IMR-90 (cell line): ENCODE measurements at regions not wholly inside any gene's neighbourhood (a gene's known extent, or its start where the extent isn't known, plus 50 kb on each side); places are given as distances from the start of the nearest gene placed in this dataset.
A peak's percentile ranks its signal among the peaks of the same experiment; 100 is the strongest.

ENCODE experiments used
- ATAC-seq: fragments of 200-7000 bp; cut with Tn5 transposase; 2 replicates; pipeline ENCODE4 v1.9.1; 2020; ENCODE audit warnings: low read depth, mild to moderate bottlenecking, moderate library complexity
- BruUV-seq: library from RNA; stranded (reverse); fragments of 400-500 nt; replicated peaks from 2 replicates; lab custom pipeline; 2021; lab: Mats Ljungman, UMichigan
- CTCF ChIA-PET: fragments of 300-600 bp; formaldehyde crosslinking; extraction: SDS; loops from one replicate; lab custom pipeline; 2021; ENCODE audit warnings: antibody characterized with exemption; lab: Yijun Ruan, JAX
- POLR2A ChIA-PET: fragments of 300-600 bp; sonication (Branson Sonifier 250); formaldehyde crosslinking; loops from one replicate; lab custom pipeline; 2022; ENCODE audit warnings: antibody characterized with exemption; ENCODE audit not compliant: unreplicated experiment; lab: Charles Lee
- DNase-seq: peaks from one replicate; pipeline ENCODE4 v3.0.0; 2013
- H2AFZ ChIP-seq: replicated peaks from 2 replicates; pipeline ENCODE3; 2013; ENCODE audit warnings: low read length, mild to moderate bottlenecking; ENCODE audit not compliant: poor library complexity
- H2AK5ac ChIP-seq: 2 replicates; pipeline ENCODE4 v1.6.1; 2013; ENCODE audit warnings: low read depth, low read length, inconsistent platforms
- H2AK9ac ChIP-seq: replicated peaks from 2 replicates; pipeline ENCODE3; 2013; ENCODE audit warnings: mild to moderate bottlenecking, low read depth, low read length, moderate library complexity; ENCODE audit not compliant: poor library complexity
- H2BK120ac ChIP-seq: 2 replicates; pipeline ENCODE4 v1.6.1; 2013; ENCODE audit warnings: low read depth, low read length, inconsistent platforms
- H2BK15ac ChIP-seq: 3 replicates; pipeline ENCODE4 v1.6.1; 2013; ENCODE audit warnings: low read depth, low read length, inconsistent platforms
- H2BK20ac ChIP-seq: 2 replicates; pipeline ENCODE4 v1.6.1; 2013; ENCODE audit warnings: low read depth, mild to moderate bottlenecking, inconsistent platforms, low read length, moderate library complexity
- H2BK5ac ChIP-seq: 2 replicates; pipeline ENCODE4 v1.6.1; 2013; ENCODE audit warnings: mild to moderate bottlenecking, low read depth, low read length, inconsistent platforms; ENCODE audit not compliant: poor library complexity, severe bottlenecking
- H3K14ac ChIP-seq: replicated peaks from 2 replicates; pipeline ENCODE4 v1.6.1; 2013; ENCODE audit warnings: low read depth, low read length, inconsistent platforms
- H3K18ac ChIP-seq: 2 replicates; pipeline ENCODE4 v1.6.1; 2013; ENCODE audit warnings: low read depth, low read length, control low read depth
- H3K23ac ChIP-seq: 2 replicates; pipeline ENCODE4 v1.6.1; 2013; ENCODE audit warnings: low read depth, low read length, inconsistent platforms
- H3K27ac ChIP-seq: 2 replicates; pipeline ENCODE4 v1.5.1; 2013; ENCODE audit warnings: mild to moderate bottlenecking, control low read depth, low read length; ENCODE audit not compliant: insufficient read depth
- H3K27me3 ChIP-seq: 2 replicates; pipeline ENCODE4 v1.6.1; 2013; ENCODE audit warnings: low read length; ENCODE audit not compliant: control insufficient read depth, insufficient read depth
- H3K36me3 ChIP-seq: 2 replicates; pipeline ENCODE4 v1.6.1; 2013; ENCODE audit warnings: low read length, mixed read lengths; ENCODE audit not compliant: control insufficient read depth, insufficient read depth
- H3K4ac ChIP-seq: 2 replicates; pipeline ENCODE4 v1.6.1; 2013; ENCODE audit warnings: low read depth, low read length, inconsistent platforms
- H3K4me1 ChIP-seq: 2 replicates; pipeline ENCODE4 v1.6.1; 2013; ENCODE audit warnings: low read length, mixed read lengths; ENCODE audit not compliant: control insufficient read depth, insufficient read depth
- H3K4me2 ChIP-seq: 2 replicates; pipeline ENCODE4 v1.6.1; 2013; ENCODE audit warnings: low read depth, mild to moderate bottlenecking, control low read depth, low read length, moderate library complexity
- H3K4me3 ChIP-seq: 2 replicates; pipeline ENCODE4 v1.5.1; 2013; ENCODE audit warnings: low read depth, mild to moderate bottlenecking, control low read depth, low read length, moderate library complexity; ENCODE audit not compliant: insufficient read depth
- H3K56ac ChIP-seq: 2 replicates; pipeline ENCODE4 v1.6.1; 2013; ENCODE audit warnings: low read length, inconsistent platforms; ENCODE audit not compliant: insufficient read depth; ENCODE audit errors: extremely low read depth
- H3K79me1 ChIP-seq, 2 experiments: 2 replicates each; pipeline ENCODE4 v1.6.1; 2013; ENCODE audit warnings: low read length in 2 of 2, inconsistent platforms in 1 of 2, low read depth in 1 of 2
- H3K9ac ChIP-seq: 2 replicates; pipeline ENCODE4 v1.6.1; 2013; ENCODE audit warnings: low read depth, low read length, control low read depth
- H3K9me1 ChIP-seq: 2 replicates; pipeline ENCODE4 v1.6.1; 2013; ENCODE audit warnings: low read length, inconsistent platforms; ENCODE audit not compliant: insufficient read depth
- H3K9me3 ChIP-seq: 2 replicates; pipeline ENCODE4 v1.6.1; 2013; ENCODE audit warnings: low read length; ENCODE audit not compliant: control insufficient read depth, insufficient read depth
- H4K20me1 ChIP-seq: 2 replicates; pipeline ENCODE4 v1.6.1; 2013; ENCODE audit warnings: low read length, inconsistent platforms; ENCODE audit not compliant: insufficient read depth
- H4K5ac ChIP-seq: 2 replicates; pipeline ENCODE4 v1.6.1; 2013; ENCODE audit warnings: mild to moderate bottlenecking, low read depth, low read length, control low read depth
- H4K8ac ChIP-seq, 2 experiments: 2 replicates each; pipeline ENCODE4 v1.6.1; 2013; ENCODE audit warnings: low read depth in 2 of 2, low read length in 2 of 2, control low read depth in 1 of 2, inconsistent platforms in 1 of 2
- H4K91ac ChIP-seq: 2 replicates; pipeline ENCODE4 v1.6.1; 2013; ENCODE audit warnings: low read depth, low read length, inconsistent platforms; ENCODE audit not compliant: insufficient read depth
- BHLHE40 ChIP-seq: fragments of 150-350 bp; IDR thresholded peaks from 2 replicates; pipeline ENCODE4 v1.6.1; 2016; ENCODE audit warnings: mild to moderate bottlenecking, low read depth, low read length
- CEBPB ChIP-seq: IDR thresholded peaks from 2 replicates; pipeline ENCODE4 v1.6.1; 2012; ENCODE audit warnings: low read depth, low read length, improper control_type of control experiment
- CHD1 ChIP-seq: IDR thresholded peaks from 2 replicates; pipeline ENCODE4 v1.6.1; 2012; ENCODE audit warnings: low read depth, low read length, improper control_type of control experiment
- FOS ChIP-seq: fragments of 150-350 bp; IDR thresholded peaks from 2 replicates; pipeline ENCODE4 v1.6.1; 2016; ENCODE audit warnings: low read depth, low read length
- MAFK ChIP-seq: IDR thresholded peaks from 2 replicates; pipeline ENCODE4 v1.6.1; 2012; ENCODE audit warnings: low read depth, low read length, improper control_type of control experiment
- MAZ ChIP-seq: IDR thresholded peaks from 2 replicates; pipeline ENCODE4 v1.6.1; 2012; ENCODE audit warnings: low read depth, mild to moderate bottlenecking, low read length, improper control_type of control experiment, moderate library complexity, borderline replicate concordance
- MXI1 ChIP-seq: IDR thresholded peaks from 2 replicates; pipeline ENCODE4 v1.6.1; 2012; ENCODE audit warnings: low read depth, mild to moderate bottlenecking, low read length, moderate library complexity, borderline replicate concordance
- NFE2L2 ChIP-seq: fragments of 150-350 bp; IDR thresholded peaks from 2 replicates; pipeline ENCODE4 v1.6.1; 2016; ENCODE audit warnings: low read depth, mild to moderate bottlenecking, low read length
- POLR2A ChIP-seq: IDR thresholded peaks from 2 replicates; pipeline ENCODE4 v1.6.1; 2012; ENCODE audit warnings: mild to moderate bottlenecking, low read depth, low read length
- RAD21 ChIP-seq: IDR thresholded peaks from 2 replicates; pipeline ENCODE4 v1.6.1; 2012; ENCODE audit warnings: low read length, improper control_type of control experiment
- RCOR1 ChIP-seq: IDR thresholded peaks from 2 replicates; pipeline ENCODE4 v1.6.1; 2012; ENCODE audit warnings: mild to moderate bottlenecking, low read length, improper control_type of control experiment; ENCODE audit not compliant: insufficient replicate concordance
- RFX5 ChIP-seq: IDR thresholded peaks from 2 replicates; pipeline ENCODE4 v1.8.0; 2012; ENCODE audit warnings: low read depth, mild to moderate bottlenecking, low read length, moderate library complexity
- SMC3 ChIP-seq: fragments of 150-350 bp; IDR thresholded peaks from 2 replicates; pipeline ENCODE4 v1.6.1; 2016; ENCODE audit warnings: low read depth, mild to moderate bottlenecking, antibody characterized with exemption, low read length, moderate library complexity
- WGBS, 2 experiments: methylation state at CpG; one replicate each; pipeline versions ENCODE4 v1.1.5 to v1.1.7; 2013; ENCODE audit warnings: missing lambda C conversion rate in 2 of 2; ENCODE audit not compliant: insufficient read length in 1 of 2; ENCODE audit errors: extremely low coverage in 2 of 2; 5-methylcytosine and 5-hydroxymethylcytosine counted together
- dilution Hi-C: fragments of 300-500 bp; cut with HindIII; formaldehyde crosslinking; loops from one replicate; pipeline ENCODE4 v1.14.3; 2018; ENCODE audit warnings: low sequenced_read_pairs; ENCODE audit not compliant: unreplicated experiment
- in situ Hi-C: fragments of 300-500 bp; cut with MboI; formaldehyde crosslinking; loops from 3 replicates; pipeline ENCODE4 v1.14.3; 2019; ENCODE audit warnings: low sequenced_read_pairs, inconsistent platforms, mixed read lengths
- intact Hi-C: fragments of 100-400 bp; cut with micrococcal nuclease; formaldehyde crosslinking; loops from 2 replicates; pipeline ENCODE4 v1.10.0; 2022
- TF ChIP-seq, protein P1 (sequence below): fragments of 150-350 bp; IDR thresholded peaks from 2 replicates; pipeline ENCODE4 v1.6.1; 2017; ENCODE audit warnings: mild to moderate bottlenecking, antibody characterized with exemption, low read length, low read depth
- TF ChIP-seq, protein P2 (sequence below): conservative IDR thresholded peaks from 2 replicates; pipeline ENCODE4 v1.5.1; 2012; ENCODE audit warnings: mild to moderate bottlenecking, low read depth, low read length, improper control_type of control experiment
- TF ChIP-seq, protein P3 (sequence below): fragments of 150-350 bp; IDR thresholded peaks from 2 replicates; pipeline ENCODE4 v1.6.1; 2016; ENCODE audit warnings: low read depth, mild to moderate bottlenecking, low read length, moderate library complexity, borderline replicate concordance

DNA sequence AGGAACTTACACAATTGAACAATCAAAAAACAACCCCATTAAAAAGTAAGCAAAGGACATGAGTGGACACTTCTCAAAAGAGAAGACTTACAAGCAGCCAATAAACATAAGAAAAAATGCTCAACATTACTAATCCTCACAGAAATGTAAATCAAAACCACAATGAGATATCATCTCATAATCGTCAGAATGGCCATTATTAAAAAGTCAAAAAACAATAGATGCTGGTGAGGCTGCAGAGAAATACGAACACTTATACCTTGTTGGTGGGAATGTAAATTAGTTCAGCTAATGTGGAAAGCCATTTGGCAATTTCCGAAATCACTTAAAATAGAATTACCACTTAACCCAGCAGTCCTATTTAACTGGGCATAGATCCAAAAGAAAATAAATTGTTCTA lies 301.9 kb upstream of the KCNJ16 start:
- Histone ChIP-seq H2BK15ac (no peak overlapping the region), H3K36me3 (no peaks in the 10 kb centered on the region), H2BK20ac (no peak overlapping the region), H2AFZ (no peak overlapping the region), H2BK5ac (no peak overlapping the region), H3K27ac (no peak overlapping the region), H4K5ac (no peak overlapping the region), H4K20me1 (no peaks in the 10 kb centered on the region), H3K23ac (no peak overlapping the region), H4K91ac (no peak overlapping the region), H3K4ac (no peak overlapping the region), H4K8ac (no peak overlapping the region), H2AK5ac (no peak overlapping the region), H3K27me3 (no peaks in the 10 kb centered on the region), H3K9ac (no peak overlapping the region), H3K18ac (no peak overlapping the region), H3K4me2 (no peak overlapping the region), H3K4me1 (no peaks in the 10 kb centered on the region), H3K9me1 (no peaks in the 10 kb centered on the region), H3K9me3 (no peaks in the 10 kb centered on the region), H3K79me1 (no peaks in the 10 kb centered on the region), H3K14ac (no peak overlapping the region), H3K4me3 (no peak overlapping the region), H2AK9ac (no peak overlapping the region), H3K56ac (no peak overlapping the region), H2BK120ac (no peak overlapping the region)
- CTCF ChIA-PET: no interaction called here
- WGBS, 2 experiments: no CpG with 5 or more reads among the region's 3 CpGs
- dilution Hi-C loops: no loop called here
- ATAC-seq: no peak; the same call in 1 of the 2 replicates
- TF ChIP-seq, protein P1, sequence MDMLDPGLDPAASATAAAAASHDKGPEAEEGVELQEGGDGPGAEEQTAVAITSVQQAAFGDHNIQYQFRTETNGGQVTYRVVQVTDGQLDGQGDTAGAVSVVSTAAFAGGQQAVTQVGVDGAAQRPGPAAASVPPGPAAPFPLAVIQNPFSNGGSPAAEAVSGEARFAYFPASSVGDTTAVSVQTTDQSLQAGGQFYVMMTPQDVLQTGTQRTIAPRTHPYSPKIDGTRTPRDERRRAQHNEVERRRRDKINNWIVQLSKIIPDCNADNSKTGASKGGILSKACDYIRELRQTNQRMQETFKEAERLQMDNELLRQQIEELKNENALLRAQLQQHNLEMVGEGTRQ: no peak
- TF ChIP-seq POLR2A (no peak), FOS (no peak), BHLHE40 (no peak), MAFK (no peak), CHD1 (no peak), MAZ (no peak), RCOR1 (no peak), NFE2L2 (no peak), CEBPB (no peak), RFX5 (no peak), RAD21 (no peak), SMC3 (no peak), MXI1 (no peak)
- TF ChIP-seq, protein P2, sequence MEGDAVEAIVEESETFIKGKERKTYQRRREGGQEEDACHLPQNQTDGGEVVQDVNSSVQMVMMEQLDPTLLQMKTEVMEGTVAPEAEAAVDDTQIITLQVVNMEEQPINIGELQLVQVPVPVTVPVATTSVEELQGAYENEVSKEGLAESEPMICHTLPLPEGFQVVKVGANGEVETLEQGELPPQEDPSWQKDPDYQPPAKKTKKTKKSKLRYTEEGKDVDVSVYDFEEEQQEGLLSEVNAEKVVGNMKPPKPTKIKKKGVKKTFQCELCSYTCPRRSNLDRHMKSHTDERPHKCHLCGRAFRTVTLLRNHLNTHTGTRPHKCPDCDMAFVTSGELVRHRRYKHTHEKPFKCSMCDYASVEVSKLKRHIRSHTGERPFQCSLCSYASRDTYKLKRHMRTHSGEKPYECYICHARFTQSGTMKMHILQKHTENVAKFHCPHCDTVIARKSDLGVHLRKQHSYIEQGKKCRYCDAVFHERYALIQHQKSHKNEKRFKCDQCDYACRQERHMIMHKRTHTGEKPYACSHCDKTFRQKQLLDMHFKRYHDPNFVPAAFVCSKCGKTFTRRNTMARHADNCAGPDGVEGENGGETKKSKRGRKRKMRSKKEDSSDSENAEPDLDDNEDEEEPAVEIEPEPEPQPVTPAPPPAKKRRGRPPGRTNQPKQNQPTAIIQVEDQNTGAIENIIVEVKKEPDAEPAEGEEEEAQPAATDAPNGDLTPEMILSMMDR: no peak
- TF ChIP-seq, protein P3, sequence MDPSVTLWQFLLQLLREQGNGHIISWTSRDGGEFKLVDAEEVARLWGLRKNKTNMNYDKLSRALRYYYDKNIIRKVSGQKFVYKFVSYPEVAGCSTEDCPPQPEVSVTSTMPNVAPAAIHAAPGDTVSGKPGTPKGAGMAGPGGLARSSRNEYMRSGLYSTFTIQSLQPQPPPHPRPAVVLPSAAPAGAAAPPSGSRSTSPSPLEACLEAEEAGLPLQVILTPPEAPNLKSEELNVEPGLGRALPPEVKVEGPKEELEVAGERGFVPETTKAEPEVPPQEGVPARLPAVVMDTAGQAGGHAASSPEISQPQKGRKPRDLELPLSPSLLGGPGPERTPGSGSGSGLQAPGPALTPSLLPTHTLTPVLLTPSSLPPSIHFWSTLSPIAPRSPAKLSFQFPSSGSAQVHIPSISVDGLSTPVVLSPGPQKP: no peak
- POLR2A ChIA-PET: no interaction called here
- intact Hi-C loops: no loop called here
- BruUV-seq: no TSS peak
- peak; percentile 43 for DNase-seq
- in situ Hi-C loops: no loop called here
